ENCODE measurements at regions not wholly inside any gene's neighbourhood (a gene's known extent, or its start where the extent isn't known, plus 50 kb on each side); places are given as distances from the start of the nearest gene placed in this dataset.

DNA sequence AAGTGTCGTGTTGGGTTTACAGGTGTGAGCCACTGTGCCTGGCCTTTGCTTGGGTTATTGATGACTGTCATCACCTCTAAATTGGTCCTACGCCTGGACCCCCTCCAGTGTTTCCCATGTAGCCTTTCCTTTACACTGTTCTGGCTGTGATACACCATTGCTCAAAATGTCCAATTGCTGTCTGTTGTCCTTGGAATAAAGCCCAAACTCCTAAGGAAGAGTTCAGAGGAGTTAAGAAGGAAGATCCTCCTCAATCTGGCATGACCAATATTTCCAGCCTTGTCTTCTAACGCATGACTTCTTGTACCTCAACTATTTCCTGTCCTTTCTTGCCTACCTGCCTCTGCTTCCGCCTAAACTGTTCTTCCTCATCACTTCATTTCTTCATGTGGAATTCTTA, 113.1 kb downstream of the POLR2M start:
- no peak for TF ChIP-seq CTCF (IDR thresholded peaks at IDR 0.05)
- no peak for TF ChIP-seq POLR2A (IDR thresholded peaks at IDR 0.05)
